Natural killer cell (primary cell): ENCODE measurements at regions not wholly inside any gene's neighbourhood (a gene's known extent, or its start where the extent isn't known, plus 50 kb on each side); places are given as distances from the start of the nearest gene placed in this dataset.
"Not testable (repeated sequence)": the region's sequence is repeated elsewhere in the genome, so short reads cannot be mapped to it uniquely, and the experiment has no call there.

Experiments
- ATAC-seq, 3 donors: fragments of 150-1000 bp in 2 of 3; fragments of 200-7000 bp in 1 of 3; cut with Tn5 transposase; 1 replicate in 1 of 3; 2 replicates in 2 of 3; pipeline ENCODE4 v1.10.0; 2021; ENCODE audit warnings: mild to moderate bottlenecking in 2 of 3, moderate library complexity in 2 of 3
- DNase-seq, 2 donors: peaks; one replicate each; pipeline versions ENCODE4 v3.0.0 to v3.0.0-alpha.2; 2013 to 2021; ENCODE audit warnings: mixed read lengths in 1 of 2
- H3K27ac ChIP-seq: one replicate; pipeline ENCODE4 v1.5.1; 2013; ENCODE audit warnings: mild to moderate bottlenecking, low read length
- H3K27me3 ChIP-seq: one replicate; pipeline ENCODE4 v1.6.1; 2013; ENCODE audit warnings: low read length; ENCODE audit not compliant: control insufficient read depth, insufficient read depth
- H3K36me3 ChIP-seq: one replicate; pipeline ENCODE4 v1.6.1; 2013; ENCODE audit warnings: low read length; ENCODE audit not compliant: control insufficient read depth, insufficient read depth
- H3K4me1 ChIP-seq: one replicate; pipeline ENCODE4 v1.6.1; 2013; ENCODE audit warnings: low read length; ENCODE audit not compliant: control insufficient read depth, insufficient read depth
- H3K4me3 ChIP-seq: one replicate; pipeline ENCODE4 v1.5.1; 2013; ENCODE audit warnings: low read length
- H3K9me3 ChIP-seq: one replicate; pipeline ENCODE4 v1.6.1; 2013; ENCODE audit warnings: low read length; ENCODE audit not compliant: control insufficient read depth, insufficient read depth
- H3K27ac Mint-ChIP-seq, 2 donors: one replicate each; pipeline ENCODE4 v1.8.0; 2022; ENCODE audit warnings: mild to moderate bottlenecking in 2 of 2, mixed read lengths in 2 of 2, moderate library complexity in 1 of 2
- H3K27me3 Mint-ChIP-seq, 2 donors: one replicate each; pipeline ENCODE4 v1.8.0; 2022; ENCODE audit warnings: low read depth in 2 of 2, mixed read lengths in 2 of 2
- H3K36me3 Mint-ChIP-seq: one replicate; pipeline ENCODE4 v1.8.0; 2022; ENCODE audit warnings: mixed read lengths
- H3K4me1 Mint-ChIP-seq, 2 donors: one replicate each; pipeline ENCODE4 v1.8.0; 2022; ENCODE audit warnings: mixed read lengths in 2 of 2
- H3K4me3 Mint-ChIP-seq: one replicate; pipeline ENCODE4 v1.8.0; 2022; ENCODE audit warnings: mild to moderate bottlenecking, moderate library complexity, mixed read lengths
- H3K9me3 Mint-ChIP-seq, 2 donors: one replicate each; pipeline ENCODE4 v1.8.0; 2022; ENCODE audit warnings: mixed read lengths in 2 of 2
- WGBS: methylation state at CpG from one replicate; pipeline ENCODE4 v1.1.7; 2013; ENCODE audit warnings: missing lambda C conversion rate; ENCODE audit not compliant: insufficient coverage; 5-methylcytosine and 5-hydroxymethylcytosine counted together
- intact Hi-C: fragments of 100-400 bp; cut with micrococcal nuclease; formaldehyde crosslinking; loops from one replicate; pipeline ENCODE4 v1.14.2; 2022
- TF ChIP-seq, protein P1 (sequence below): fragments of 200-600 bp; IDR thresholded peaks from one replicate; pipeline ENCODE4 v1.8.0; 2022; ENCODE audit warnings: antibody characterized with exemption

- Mint-ChIP-seq H3K9me3 (peaks cover 0 to 2% of the 10 kb centered on the region in 2 donors), H3K4me1 (no peaks in the 10 kb centered on the region)
- WGBS = no CpG with 5 or more reads among the region's 2 CpGs
Measured at GRCh38 chr5:37930350-37930749, 90.5 kb upstream of the GDNF start.

DNA sequence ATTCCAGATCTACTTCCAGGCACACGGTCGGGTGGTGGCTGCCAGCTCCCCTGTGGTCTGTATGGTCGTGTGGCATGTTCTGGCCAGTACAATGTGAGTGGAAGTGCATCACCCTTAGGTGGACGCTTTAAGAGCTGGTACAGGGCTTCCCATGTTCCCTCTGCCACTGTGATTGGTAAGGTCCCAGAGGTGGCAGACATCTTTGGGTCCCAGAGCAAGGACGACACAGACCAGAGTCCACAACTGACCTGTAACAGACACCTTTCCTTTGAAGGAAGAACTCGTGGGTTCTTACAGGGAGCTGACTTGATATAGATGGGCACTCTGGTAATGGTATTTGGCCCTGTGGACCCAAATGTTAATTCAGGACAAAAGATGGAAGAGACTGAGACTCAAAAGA lies 90.0 kb upstream of the GDNF start:
- 79% methylated on average over 6 of the region's 6 CpGs for WGBS

More at GRCh38 chr5:37930350-37930749, 90.5 kb upstream of the GDNF start:
- DNase-seq (no peak), ATAC-seq (no peak)
- Histone ChIP-seq H3K27ac (no peak overlapping the region), H3K4me3 (no peak overlapping the region), H3K27me3 (no peaks in the 10 kb centered on the region), H3K4me1 (no peaks in the 10 kb centered on the region), H3K36me3 (no peaks in the 10 kb centered on the region), H3K9me3 (no peaks in the 10 kb centered on the region)
- TF ChIP-seq, protein P1, sequence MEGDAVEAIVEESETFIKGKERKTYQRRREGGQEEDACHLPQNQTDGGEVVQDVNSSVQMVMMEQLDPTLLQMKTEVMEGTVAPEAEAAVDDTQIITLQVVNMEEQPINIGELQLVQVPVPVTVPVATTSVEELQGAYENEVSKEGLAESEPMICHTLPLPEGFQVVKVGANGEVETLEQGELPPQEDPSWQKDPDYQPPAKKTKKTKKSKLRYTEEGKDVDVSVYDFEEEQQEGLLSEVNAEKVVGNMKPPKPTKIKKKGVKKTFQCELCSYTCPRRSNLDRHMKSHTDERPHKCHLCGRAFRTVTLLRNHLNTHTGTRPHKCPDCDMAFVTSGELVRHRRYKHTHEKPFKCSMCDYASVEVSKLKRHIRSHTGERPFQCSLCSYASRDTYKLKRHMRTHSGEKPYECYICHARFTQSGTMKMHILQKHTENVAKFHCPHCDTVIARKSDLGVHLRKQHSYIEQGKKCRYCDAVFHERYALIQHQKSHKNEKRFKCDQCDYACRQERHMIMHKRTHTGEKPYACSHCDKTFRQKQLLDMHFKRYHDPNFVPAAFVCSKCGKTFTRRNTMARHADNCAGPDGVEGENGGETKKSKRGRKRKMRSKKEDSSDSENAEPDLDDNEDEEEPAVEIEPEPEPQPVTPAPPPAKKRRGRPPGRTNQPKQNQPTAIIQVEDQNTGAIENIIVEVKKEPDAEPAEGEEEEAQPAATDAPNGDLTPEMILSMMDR = no peak
- H3K4me3 Mint-ChIP-seq = no peak overlapping the region
- intact Hi-C loops = no loop called here
- no peaks in the 10 kb centered on the region for H3K36me3 Mint-ChIP-seq
- H3K27me3 Mint-ChIP-seq = peaks cover 4 to 20% of the 10 kb centered on the region in 2 donors
- no peak overlapping the region for H3K27ac Mint-ChIP-seq

GRCh38 chr5:37927753-37928152 lies 87.9 kb upstream of the GDNF start:
- WGBS = 10% methylated on average over 1 of the region's 4 CpGs
- H3K4me3 Mint-ChIP-seq, intact Hi-C loops, H3K4me3 ChIP-seq, H3K9me3 ChIP-seq, H3K36me3 ChIP-seq, H3K4me1 Mint-ChIP-seq, H3K27me3 ChIP-seq, ATAC-seq, H3K4me1 ChIP-seq, H3K36me3 Mint-ChIP-seq, H3K27ac Mint-ChIP-seq, H3K27ac ChIP-seq, DNase-seq, H3K9me3 Mint-ChIP-seq: not testable (repeated sequence)
- H3K27me3 Mint-ChIP-seq = peaks cover 8 to 13% of the 10 kb centered on the region in 2 donors

More for the DNA sequence above, 90.0 kb upstream of the GDNF start:
- Histone ChIP-seq H3K36me3 (no peaks in the 10 kb centered on the region), H3K27ac (no peak overlapping the region), H3K27me3 (no peaks in the 10 kb centered on the region), H3K4me3 (no peak overlapping the region), H3K4me1 (no peaks in the 10 kb centered on the region), H3K9me3 (no peaks in the 10 kb centered on the region)
- ATAC-seq (peak in 1 of 3 donors; percentile 27), DNase-seq (no peak)
- Mint-ChIP-seq H3K36me3 (no peaks in the 10 kb centered on the region), H3K27me3 (peaks cover 4 to 16% of the 10 kb centered on the region in 2 donors), H3K4me1 (no peaks in the 10 kb centered on the region), H3K9me3 (peaks cover 0 to 2% of the 10 kb centered on the region in 2 donors), H3K4me3 (no peak overlapping the region), H3K27ac (no peak overlapping the region)
- intact Hi-C loops = no loop called here
- TF ChIP-seq, protein P1 = no peak

- TF ChIP-seq, protein P1 = no peak
- H3K27ac Mint-ChIP-seq = no peak overlapping the region
- H3K36me3 ChIP-seq = no peaks in the 10 kb centered on the region
- WGBS = 70% methylated on average over 2 of the region's 2 CpGs
- ATAC-seq (no peak), DNase-seq (no peak)
- H3K4me1 Mint-ChIP-seq = no peaks in the 10 kb centered on the region
- H3K27ac ChIP-seq = no peak overlapping the region
- peaks cover 8 to 13% of the 10 kb centered on the region in 2 donors for H3K27me3 Mint-ChIP-seq
- no peaks in the 10 kb centered on the region for H3K27me3 ChIP-seq
- intact Hi-C loops = no loop called here
- H3K4me3 Mint-ChIP-seq = no peak overlapping the region
- no peaks in the 10 kb centered on the region for H3K4me1 ChIP-seq
- no peak overlapping the region for H3K4me3 ChIP-seq
- H3K9me3 ChIP-seq = no peaks in the 10 kb centered on the region
- no peaks in the 10 kb centered on the region for H3K36me3 Mint-ChIP-seq
- H3K9me3 Mint-ChIP-seq = peaks cover 4 to 5% of the 10 kb centered on the region in 2 donors
Measured at GRCh38 chr5:37926732-37927131, 86.9 kb upstream of the GDNF start.
